GM19043 (cell line): ENCODE measurements at regions not wholly inside any gene's neighbourhood (a gene's known extent, or its start where the extent isn't known, plus 50 kb on each side); places are given as distances from the start of the nearest gene placed in this dataset.
"Not testable (repeated sequence)": the region's sequence is repeated elsewhere in the genome, so short reads cannot be mapped to it uniquely, and the experiment has no call there.

Source experiments
- ATAC-seq: cut with Tn5 transposase; IDR thresholded peaks from one replicate; pipeline ENCODE4 v1.9.1; 2021; ENCODE audit warnings: low read depth; ENCODE audit not compliant: unreplicated experiment

GRCh38 chr14:49946320-49947141 is 53.6 kb downstream of the ARF6 start:
- no peak for ATAC-seq

- ATAC-seq = no peak
These were observed 54.6 kb downstream of the ARF6 start for GRCh38 chr14:49947506-49947905.

- ATAC-seq = no peak
These were observed 57.7 kb downstream of the ARF6 start for GRCh38 chr14:49950275-49951228.

- no peak for ATAC-seq
These were observed 58.3 kb downstream of the ARF6 start for GRCh38 chr14:49951229-49951607.

GRCh38 chr14:49951691-49952345 is 58.9 kb downstream of the ARF6 start:
- no peak for ATAC-seq

GRCh38 chr14:49953196-49953595 is 60.3 kb downstream of the ARF6 start:
- no peak for ATAC-seq

- ATAC-seq = no peak
These were observed 61.3 kb downstream of the ARF6 start for GRCh38 chr14:49954171-49954631.

- ATAC-seq = no peak
These were observed 62.1 kb downstream of the ARF6 start for GRCh38 chr14:49955024-49955423.

GRCh38 chr14:49957089-49957852 is 64.4 kb downstream of the ARF6 start:
- ATAC-seq = no peak

- peak; percentile 53 for ATAC-seq
These were observed 67.0 kb downstream of the ARF6 start for GRCh38 chr14:49959822-49960408.

- ATAC-seq = peak; percentile 11
These were observed 67.6 kb downstream of the ARF6 start for GRCh38 chr14:49960453-49960852.

- ATAC-seq = no peak
These were observed 68.7 kb downstream of the ARF6 start for GRCh38 chr14:49961270-49962222.

GRCh38 chr14:49962621-49963020 is 69.7 kb downstream of the ARF6 start:
- no peak for ATAC-seq

GRCh38 chr14:49965068-49965651 is 72.3 kb downstream of the ARF6 start:
- not testable (repeated sequence) for ATAC-seq

- no peak for ATAC-seq
These were observed 73.5 kb downstream of the ARF6 start for GRCh38 chr14:49966304-49966809.

GRCh38 chr14:49966971-49967630 is 74.2 kb downstream of the ARF6 start:
- ATAC-seq = no peak

- no peak for ATAC-seq
These were observed 77.1 kb downstream of the ARF6 start for GRCh38 chr14:49969961-49970360.
